AG04449 (cell line): ENCODE measurements at regions not wholly inside any gene's neighbourhood (a gene's known extent, or its start where the extent isn't known, plus 50 kb on each side); places are given as distances from the start of the nearest gene placed in this dataset.

Source experiments
- CTCF ChIA-PET: fragments of 350-600 bp; formaldehyde crosslinking; extraction: SDS; loops from one replicate; lab custom pipeline; 2021; ENCODE audit warnings: antibody characterized with exemption; lab: Yijun Ruan, JAX
- POLR2A ChIA-PET: fragments of 400-600, 350-600 bp; formaldehyde crosslinking; extraction: SDS; loops from one replicate; lab custom pipeline; 2020; ENCODE audit warnings: antibody characterized with exemption, inconsistent platforms; lab: Yijun Ruan, JAX
- DNase-seq: peaks from one replicate; pipeline ENCODE4 v3.0.0-alpha.2; 2010; ENCODE audit warnings: low read depth, low spot score
- H3K4me3 ChIP-seq: 2 replicates; pipeline ENCODE4 v1.5.1; 2011; ENCODE audit warnings: low read depth, mild to moderate bottlenecking, control low read depth, low read length
- CTCF ChIP-seq: IDR thresholded peaks from one replicate; pipeline ENCODE4 v1.5.1; 2011; ENCODE audit warnings: mild to moderate bottlenecking, moderate library complexity, low read length, control low read depth, inconsistent platforms; ENCODE audit not compliant: insufficient read depth; ENCODE audit errors: missing control alignments

- H3K4me3 ChIP-seq = no peak overlapping the region
- DNase-seq = no peak
- ChIA-PET POLR2A (no interaction called here), CTCF (no interaction called here)
- TF ChIP-seq CTCF = no peak
Observed at GRCh38 chr12:84355561-84355960, 557.0 kb downstream of the SLC6A15 start.

- CTCF ChIA-PET = no interaction called here
- DNase-seq = no peak
- POLR2A ChIA-PET = no interaction called here
- TF ChIP-seq CTCF = no peak
- H3K4me3 ChIP-seq = no peak overlapping the region
Observed at GRCh38 chr12:84348582-84348981, 564.0 kb downstream of the SLC6A15 start.

DNA sequence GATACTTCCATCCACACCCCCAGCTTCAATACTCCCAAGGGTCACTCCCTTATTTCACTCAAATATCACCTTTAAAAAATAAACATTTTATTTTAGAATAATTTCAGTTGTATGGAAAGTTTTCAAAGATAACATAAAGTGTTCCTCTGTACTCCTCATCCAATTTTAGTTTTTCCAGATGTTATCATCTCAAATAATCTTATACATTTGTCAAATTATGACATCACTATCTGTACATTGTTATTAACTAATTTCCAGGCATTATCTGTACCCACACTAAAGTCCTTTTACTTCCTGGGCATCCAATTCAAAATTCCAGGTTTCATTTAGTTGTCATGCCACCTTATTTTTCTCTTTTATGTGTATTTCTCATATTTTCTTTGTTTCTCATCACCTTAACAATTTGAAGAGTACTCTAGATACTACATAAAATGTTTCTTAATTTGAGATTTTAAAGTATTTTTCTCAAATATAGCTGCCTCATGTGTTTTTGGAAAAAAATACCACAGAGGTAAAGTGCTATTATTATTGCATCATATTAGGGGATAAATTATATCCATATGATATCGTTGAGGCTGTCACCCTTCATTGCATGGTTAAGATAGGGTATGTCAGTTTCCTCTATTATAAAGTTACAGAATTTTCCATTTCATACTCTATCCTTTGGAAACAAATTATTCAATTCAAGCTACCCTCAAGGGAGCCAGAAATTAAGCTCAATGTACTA is 571.0 kb downstream of the SLC6A15 start:
- no peak for TF ChIP-seq CTCF
- ChIA-PET CTCF (no interaction called here), POLR2A (no interaction called here)
- DNase-seq = no peak
- no peak overlapping the region for H3K4me3 ChIP-seq

DNA sequence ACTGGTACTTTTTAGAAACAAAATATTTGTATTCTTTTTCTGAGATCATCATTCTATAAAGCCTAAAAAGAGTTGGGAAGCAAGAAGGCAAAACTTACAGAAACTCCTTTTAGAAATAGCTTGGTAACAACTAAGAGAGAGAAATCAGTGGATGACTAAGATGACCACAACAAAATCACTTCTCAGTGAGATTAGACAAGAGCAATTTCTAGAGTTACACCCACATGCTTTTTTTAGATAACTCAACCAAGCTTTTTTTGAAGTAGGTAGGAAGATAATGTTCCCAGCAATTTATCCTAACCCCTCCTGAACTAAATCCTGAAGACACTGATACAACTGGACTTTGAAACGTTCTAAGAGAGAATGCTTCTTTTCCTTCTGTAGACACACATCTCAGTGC is 576.4 kb downstream of the SLC6A15 start:
- CTCF ChIA-PET = no interaction called here
- POLR2A ChIA-PET = no interaction called here
- DNase-seq = no peak
- TF ChIP-seq CTCF = no peak
- H3K4me3 ChIP-seq = no peak overlapping the region

DNA sequence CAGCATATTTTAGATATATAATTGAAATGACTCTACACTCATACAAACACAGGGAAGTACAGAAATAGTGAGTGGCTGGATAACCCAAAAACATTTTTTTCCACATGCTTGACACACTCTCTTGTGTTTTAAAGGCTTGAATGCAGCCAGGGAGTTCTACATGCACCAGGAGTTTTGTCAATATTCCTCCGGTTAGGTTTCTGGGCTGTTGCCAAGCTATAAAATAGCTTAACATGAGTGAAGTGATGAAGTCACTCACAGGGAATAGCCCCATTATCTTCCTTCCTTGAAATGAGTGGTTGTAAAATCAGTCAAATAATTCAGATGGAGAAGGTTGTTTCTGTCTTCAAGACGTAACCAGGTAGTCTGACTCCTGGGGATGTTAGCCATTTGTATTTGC is 582.7 kb downstream of the SLC6A15 start:
- no peak for TF ChIP-seq CTCF
- ChIA-PET POLR2A (no interaction called here), CTCF (no interaction called here)
- H3K4me3 ChIP-seq = no peak overlapping the region
- no peak for DNase-seq

- ChIA-PET POLR2A (no interaction called here), CTCF (no interaction called here)
- no peak for DNase-seq
- no peak overlapping the region for H3K4me3 ChIP-seq
- TF ChIP-seq CTCF = no peak
Observed at GRCh38 chr12:84315926-84316325, 596.7 kb downstream of the SLC6A15 start.
